ENCODE measurements at regions not wholly inside any gene's neighbourhood (a gene's known extent, or its start where the extent isn't known, plus 50 kb on each side); places are given as distances from the start of the nearest gene placed in this dataset.

DNA sequence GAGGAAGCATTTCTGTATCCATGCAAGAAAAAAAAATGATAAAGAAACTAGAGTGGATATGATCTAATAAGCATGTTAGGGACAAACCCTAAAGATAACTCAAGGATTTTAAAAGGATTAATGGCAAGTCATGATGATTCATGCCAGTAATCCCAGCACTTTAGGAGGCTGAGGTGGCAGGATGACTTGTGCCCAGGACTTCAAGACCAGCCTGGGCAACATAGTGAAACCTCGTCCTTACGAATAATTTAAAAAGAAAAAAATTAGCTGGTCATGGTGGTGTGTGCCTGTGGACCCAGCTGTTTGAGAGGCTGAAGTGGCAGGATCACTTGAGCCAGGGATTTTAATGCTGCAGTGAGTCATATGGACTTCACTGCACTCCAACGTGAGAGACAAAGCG, 145.5 kb upstream of the BLID start:
- TF ChIP-seq, protein P1, sequence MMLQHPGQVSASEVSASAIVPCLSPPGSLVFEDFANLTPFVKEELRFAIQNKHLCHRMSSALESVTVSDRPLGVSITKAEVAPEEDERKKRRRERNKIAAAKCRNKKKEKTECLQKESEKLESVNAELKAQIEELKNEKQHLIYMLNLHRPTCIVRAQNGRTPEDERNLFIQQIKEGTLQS (IDR thresholded peaks at IDR 0.05) = no peak
- TF ChIP-seq FOXA1 (IDR thresholded peaks at IDR 0.05) = no peak
- TF ChIP-seq SP1 (IDR thresholded peaks at IDR 0.05) = no peak
- no peak for TF ChIP-seq HNF4A (conservative IDR thresholded peaks at IDR 0.05)
- TF ChIP-seq, protein P2, sequence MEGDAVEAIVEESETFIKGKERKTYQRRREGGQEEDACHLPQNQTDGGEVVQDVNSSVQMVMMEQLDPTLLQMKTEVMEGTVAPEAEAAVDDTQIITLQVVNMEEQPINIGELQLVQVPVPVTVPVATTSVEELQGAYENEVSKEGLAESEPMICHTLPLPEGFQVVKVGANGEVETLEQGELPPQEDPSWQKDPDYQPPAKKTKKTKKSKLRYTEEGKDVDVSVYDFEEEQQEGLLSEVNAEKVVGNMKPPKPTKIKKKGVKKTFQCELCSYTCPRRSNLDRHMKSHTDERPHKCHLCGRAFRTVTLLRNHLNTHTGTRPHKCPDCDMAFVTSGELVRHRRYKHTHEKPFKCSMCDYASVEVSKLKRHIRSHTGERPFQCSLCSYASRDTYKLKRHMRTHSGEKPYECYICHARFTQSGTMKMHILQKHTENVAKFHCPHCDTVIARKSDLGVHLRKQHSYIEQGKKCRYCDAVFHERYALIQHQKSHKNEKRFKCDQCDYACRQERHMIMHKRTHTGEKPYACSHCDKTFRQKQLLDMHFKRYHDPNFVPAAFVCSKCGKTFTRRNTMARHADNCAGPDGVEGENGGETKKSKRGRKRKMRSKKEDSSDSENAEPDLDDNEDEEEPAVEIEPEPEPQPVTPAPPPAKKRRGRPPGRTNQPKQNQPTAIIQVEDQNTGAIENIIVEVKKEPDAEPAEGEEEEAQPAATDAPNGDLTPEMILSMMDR (IDR thresholded peaks at IDR 0.05; ENCODE audit: low read depth, low read length, missing input control) = no peak
- TF ChIP-seq TAF1 (conservative IDR thresholded peaks at IDR 0.05) = no peak
- TF ChIP-seq, protein P3, sequence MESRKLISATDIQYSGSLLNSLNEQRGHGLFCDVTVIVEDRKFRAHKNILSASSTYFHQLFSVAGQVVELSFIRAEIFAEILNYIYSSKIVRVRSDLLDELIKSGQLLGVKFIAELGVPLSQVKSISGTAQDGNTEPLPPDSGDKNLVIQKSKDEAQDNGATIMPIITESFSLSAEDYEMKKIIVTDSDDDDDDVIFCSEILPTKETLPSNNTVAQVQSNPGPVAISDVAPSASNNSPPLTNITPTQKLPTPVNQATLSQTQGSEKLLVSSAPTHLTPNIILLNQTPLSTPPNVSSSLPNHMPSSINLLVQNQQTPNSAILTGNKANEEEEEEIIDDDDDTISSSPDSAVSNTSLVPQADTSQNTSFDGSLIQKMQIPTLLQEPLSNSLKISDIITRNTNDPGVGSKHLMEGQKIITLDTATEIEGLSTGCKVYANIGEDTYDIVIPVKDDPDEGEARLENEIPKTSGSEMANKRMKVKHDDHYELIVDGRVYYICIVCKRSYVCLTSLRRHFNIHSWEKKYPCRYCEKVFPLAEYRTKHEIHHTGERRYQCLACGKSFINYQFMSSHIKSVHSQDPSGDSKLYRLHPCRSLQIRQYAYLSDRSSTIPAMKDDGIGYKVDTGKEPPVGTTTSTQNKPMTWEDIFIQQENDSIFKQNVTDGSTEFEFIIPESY (IDR thresholded peaks at IDR 0.05) = no peak
- TF ChIP-seq, protein P4, sequence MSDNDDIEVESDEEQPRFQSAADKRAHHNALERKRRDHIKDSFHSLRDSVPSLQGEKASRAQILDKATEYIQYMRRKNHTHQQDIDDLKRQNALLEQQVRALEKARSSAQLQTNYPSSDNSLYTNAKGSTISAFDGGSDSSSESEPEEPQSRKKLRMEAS (IDR thresholded peaks at IDR 0.05) = no peak
- TF ChIP-seq HNF4G (IDR thresholded peaks at IDR 0.05) = no peak
- no peak for TF ChIP-seq YY1 (IDR thresholded peaks at IDR 0.05)
- no peak for TF ChIP-seq JUND (IDR thresholded peaks at IDR 0.05)
- H3K9ac ChIP-seq (ENCODE audit: low read depth in 1 of 2, low read length in 2 of 2) = no peak overlapping the region
- no peaks in the 10 kb centered on the region for H3K9me3 ChIP-seq (ENCODE audit: control insufficient read depth in 4 of 4, low read length in 3 of 4)
- no peaks in the 10 kb centered on the region for H3K27me3 ChIP-seq (ENCODE audit: control insufficient read depth in 4 of 4, insufficient read depth in 4 of 4, low read length in 3 of 4)
- no peaks in the 10 kb centered on the region for H3K4me1 ChIP-seq (ENCODE audit: control insufficient read depth in 4 of 4, insufficient read depth in 4 of 4, low read length in 3 of 4)
- no peak for DNase-seq (ENCODE audit: low spot score)
- WGBS = 95% methylated on average over 4 of the region's 4 CpGs
- no peak overlapping the region for H3K27ac ChIP-seq (ENCODE audit: low read depth in 1 of 2, low read length in 2 of 2)
- H3K36me3 ChIP-seq (ENCODE audit: control insufficient read depth in 4 of 4, insufficient read depth in 3 of 4, low read depth in 1 of 4, low read length in 3 of 4) = peaks cover 0 to 3% (median 0%) of the 10 kb centered on the region in 4 donors
- no peak overlapping the region for H3K4me3 ChIP-seq (ENCODE audit: low read depth in 1 of 3, low read length in 3 of 3)

DNA sequence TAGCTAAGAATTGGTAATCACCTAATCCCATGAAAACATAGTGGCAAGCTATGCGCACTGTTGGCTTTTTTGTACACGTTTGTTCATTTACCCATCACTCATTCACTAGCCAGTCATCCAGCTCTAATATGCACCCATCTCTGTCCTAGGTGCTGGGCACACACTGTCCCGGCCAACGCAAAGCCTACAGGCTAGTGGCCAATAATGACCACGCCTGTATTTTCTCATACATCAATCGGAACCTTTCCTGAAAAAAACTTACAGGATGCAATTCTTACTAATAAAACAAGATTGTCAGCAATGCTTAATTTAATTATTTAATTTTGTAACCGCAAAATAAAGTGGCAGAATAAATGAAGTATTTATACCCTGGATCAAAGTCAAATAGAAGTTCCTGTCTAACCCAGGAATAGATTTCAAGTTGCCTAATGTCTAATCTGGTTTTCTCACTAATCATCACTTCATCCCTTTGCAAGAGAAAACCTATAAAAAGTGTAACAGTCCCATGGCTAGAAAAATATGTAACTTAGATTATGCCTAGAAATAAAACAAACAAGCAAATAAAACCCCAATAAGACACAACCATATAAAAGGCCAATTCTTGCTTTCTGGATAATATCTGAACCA, 143.3 kb upstream of the BLID start:
- Histone ChIP-seq H3K27me3 (ENCODE audit: control insufficient read depth in 4 of 4, insufficient read depth in 4 of 4, low read length in 3 of 4) (no peaks in the 10 kb centered on the region), H3K9ac (ENCODE audit: low read depth in 1 of 2, low read length in 2 of 2) (no peak overlapping the region), H3K9me3 (ENCODE audit: control insufficient read depth in 4 of 4, low read length in 3 of 4) (no peaks in the 10 kb centered on the region), H3K36me3 (ENCODE audit: control insufficient read depth in 4 of 4, insufficient read depth in 3 of 4, low read depth in 1 of 4, low read length in 3 of 4) (peaks cover 0 to 3% (median 0%) of the 10 kb centered on the region in 4 donors), H3K4me1 (ENCODE audit: control insufficient read depth in 4 of 4, insufficient read depth in 4 of 4, low read length in 3 of 4) (no peaks in the 10 kb centered on the region), H3K27ac (ENCODE audit: low read depth in 1 of 2, low read length in 2 of 2) (no peak overlapping the region), H3K4me3 (ENCODE audit: low read depth in 1 of 3, low read length in 3 of 3) (no peak overlapping the region)
- no peak for DNase-seq (ENCODE audit: low spot score)
- TF ChIP-seq, protein P3 (IDR thresholded peaks at IDR 0.05) = no peak
- TF ChIP-seq, protein P5, sequence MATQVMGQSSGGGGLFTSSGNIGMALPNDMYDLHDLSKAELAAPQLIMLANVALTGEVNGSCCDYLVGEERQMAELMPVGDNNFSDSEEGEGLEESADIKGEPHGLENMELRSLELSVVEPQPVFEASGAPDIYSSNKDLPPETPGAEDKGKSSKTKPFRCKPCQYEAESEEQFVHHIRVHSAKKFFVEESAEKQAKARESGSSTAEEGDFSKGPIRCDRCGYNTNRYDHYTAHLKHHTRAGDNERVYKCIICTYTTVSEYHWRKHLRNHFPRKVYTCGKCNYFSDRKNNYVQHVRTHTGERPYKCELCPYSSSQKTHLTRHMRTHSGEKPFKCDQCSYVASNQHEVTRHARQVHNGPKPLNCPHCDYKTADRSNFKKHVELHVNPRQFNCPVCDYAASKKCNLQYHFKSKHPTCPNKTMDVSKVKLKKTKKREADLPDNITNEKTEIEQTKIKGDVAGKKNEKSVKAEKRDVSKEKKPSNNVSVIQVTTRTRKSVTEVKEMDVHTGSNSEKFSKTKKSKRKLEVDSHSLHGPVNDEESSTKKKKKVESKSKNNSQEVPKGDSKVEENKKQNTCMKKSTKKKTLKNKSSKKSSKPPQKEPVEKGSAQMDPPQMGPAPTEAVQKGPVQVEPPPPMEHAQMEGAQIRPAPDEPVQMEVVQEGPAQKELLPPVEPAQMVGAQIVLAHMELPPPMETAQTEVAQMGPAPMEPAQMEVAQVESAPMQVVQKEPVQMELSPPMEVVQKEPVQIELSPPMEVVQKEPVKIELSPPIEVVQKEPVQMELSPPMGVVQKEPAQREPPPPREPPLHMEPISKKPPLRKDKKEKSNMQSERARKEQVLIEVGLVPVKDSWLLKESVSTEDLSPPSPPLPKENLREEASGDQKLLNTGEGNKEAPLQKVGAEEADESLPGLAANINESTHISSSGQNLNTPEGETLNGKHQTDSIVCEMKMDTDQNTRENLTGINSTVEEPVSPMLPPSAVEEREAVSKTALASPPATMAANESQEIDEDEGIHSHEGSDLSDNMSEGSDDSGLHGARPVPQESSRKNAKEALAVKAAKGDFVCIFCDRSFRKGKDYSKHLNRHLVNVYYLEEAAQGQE (IDR thresholded peaks at IDR 0.05) = no peak
- TF ChIP-seq, protein P4 (IDR thresholded peaks at IDR 0.05) = no peak
- TF ChIP-seq SP1 (IDR thresholded peaks at IDR 0.05) = no peak
- no peak for TF ChIP-seq RXRA (IDR thresholded peaks at IDR 0.05)
- no peak for TF ChIP-seq EGR1 (IDR thresholded peaks at IDR 0.05; ENCODE audit: low read depth in 2 of 2)
- TF ChIP-seq FOXA1 (IDR thresholded peaks at IDR 0.05) = no peak
- no peak for TF ChIP-seq YY1 (IDR thresholded peaks at IDR 0.05)
- no peak for TF ChIP-seq NR2F2 (IDR thresholded peaks at IDR 0.05)
- no peak for TF ChIP-seq FOXA2 (IDR thresholded peaks at IDR 0.05)
- TF ChIP-seq, protein P2 (IDR thresholded peaks at IDR 0.05; ENCODE audit: low read depth, low read length, missing input control) = no peak
- no peak for TF ChIP-seq RAD21 (IDR thresholded peaks at IDR 0.05)
- TF ChIP-seq JUND (IDR thresholded peaks at IDR 0.05) = no peak
- no peak for TF ChIP-seq HNF4A (conservative IDR thresholded peaks at IDR 0.05)
- 94% methylated on average over 7 of the region's 7 CpGs for WGBS
